GM12873 (cell line): ENCODE measurements at regions not wholly inside any gene's neighbourhood (a gene's known extent, or its start where the extent isn't known, plus 50 kb on each side); places are given as distances from the start of the nearest gene placed in this dataset.

Experiments
- TF ChIP-seq, protein P1 (sequence below): IDR thresholded peaks from 2 replicates; pipeline ENCODE4 v1.5.1; 2012; ENCODE audit warnings: low read depth, mild to moderate bottlenecking, moderate library complexity, low read length, control low read depth; ENCODE audit not compliant: insufficient read depth; ENCODE audit errors: missing control alignments

DNA sequence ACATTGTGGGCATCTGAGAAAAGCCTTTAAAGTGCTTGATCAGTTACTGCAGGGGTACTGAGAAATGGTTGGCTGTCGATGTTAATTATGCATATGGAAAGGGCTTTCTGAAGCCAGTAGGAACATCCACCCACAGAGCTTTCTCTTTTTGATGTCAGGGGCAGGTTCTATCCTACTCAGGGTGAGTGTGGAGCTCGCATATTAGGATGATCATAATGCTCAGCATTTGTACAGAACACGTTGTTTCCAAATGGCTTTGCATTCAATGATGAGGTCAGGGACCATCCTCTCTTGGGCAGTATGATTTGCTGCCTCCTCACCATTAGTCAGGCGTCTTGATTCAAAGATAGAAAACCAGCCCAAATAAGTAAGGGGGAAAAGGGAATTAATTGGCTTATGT, 141.9 kb downstream of the HMHB1 start:
- TF ChIP-seq, protein P1, sequence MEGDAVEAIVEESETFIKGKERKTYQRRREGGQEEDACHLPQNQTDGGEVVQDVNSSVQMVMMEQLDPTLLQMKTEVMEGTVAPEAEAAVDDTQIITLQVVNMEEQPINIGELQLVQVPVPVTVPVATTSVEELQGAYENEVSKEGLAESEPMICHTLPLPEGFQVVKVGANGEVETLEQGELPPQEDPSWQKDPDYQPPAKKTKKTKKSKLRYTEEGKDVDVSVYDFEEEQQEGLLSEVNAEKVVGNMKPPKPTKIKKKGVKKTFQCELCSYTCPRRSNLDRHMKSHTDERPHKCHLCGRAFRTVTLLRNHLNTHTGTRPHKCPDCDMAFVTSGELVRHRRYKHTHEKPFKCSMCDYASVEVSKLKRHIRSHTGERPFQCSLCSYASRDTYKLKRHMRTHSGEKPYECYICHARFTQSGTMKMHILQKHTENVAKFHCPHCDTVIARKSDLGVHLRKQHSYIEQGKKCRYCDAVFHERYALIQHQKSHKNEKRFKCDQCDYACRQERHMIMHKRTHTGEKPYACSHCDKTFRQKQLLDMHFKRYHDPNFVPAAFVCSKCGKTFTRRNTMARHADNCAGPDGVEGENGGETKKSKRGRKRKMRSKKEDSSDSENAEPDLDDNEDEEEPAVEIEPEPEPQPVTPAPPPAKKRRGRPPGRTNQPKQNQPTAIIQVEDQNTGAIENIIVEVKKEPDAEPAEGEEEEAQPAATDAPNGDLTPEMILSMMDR: no peak

DNA sequence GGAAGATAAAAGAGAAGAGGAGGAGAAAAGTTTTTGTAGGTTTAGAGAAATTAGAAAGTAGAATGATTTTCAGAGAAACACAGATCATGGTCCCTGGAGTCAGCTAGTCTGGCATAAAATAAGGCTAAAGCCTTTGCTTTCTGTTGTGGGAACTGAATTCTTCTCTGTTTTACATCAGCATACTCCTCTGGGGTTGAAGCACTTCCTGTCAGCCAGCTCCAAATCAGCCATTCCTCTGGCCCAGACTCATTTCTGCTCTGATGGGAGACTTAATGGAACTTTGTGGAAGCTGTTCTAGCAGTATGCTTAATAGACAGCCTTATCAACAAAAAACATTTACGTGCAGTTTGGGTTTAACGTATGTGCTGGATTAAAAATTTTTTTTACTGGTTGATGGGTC, 143.2 kb downstream of the HMHB1 start:
- TF ChIP-seq, protein P1: no peak

DNA sequence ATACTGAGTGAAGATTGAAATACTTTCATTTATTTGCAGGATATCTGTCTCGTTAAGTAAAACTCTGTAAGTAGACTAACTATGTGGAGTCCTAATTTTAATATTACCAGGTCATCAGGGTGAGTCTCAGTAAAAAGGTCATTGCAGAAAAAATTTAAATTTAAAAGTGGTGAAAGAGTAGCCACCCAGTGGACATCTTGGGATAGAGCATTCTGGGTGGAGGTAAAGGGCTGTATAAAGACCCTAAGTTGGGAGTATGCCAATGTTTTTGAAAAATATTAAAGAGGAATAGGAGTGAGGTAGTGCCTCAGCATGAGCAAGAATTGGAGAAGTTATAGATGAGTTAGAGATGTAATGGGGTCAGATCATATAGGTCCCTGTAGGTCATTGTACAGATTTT, 145.5 kb downstream of the HMHB1 start:
- TF ChIP-seq, protein P1: peak; percentile 31

DNA sequence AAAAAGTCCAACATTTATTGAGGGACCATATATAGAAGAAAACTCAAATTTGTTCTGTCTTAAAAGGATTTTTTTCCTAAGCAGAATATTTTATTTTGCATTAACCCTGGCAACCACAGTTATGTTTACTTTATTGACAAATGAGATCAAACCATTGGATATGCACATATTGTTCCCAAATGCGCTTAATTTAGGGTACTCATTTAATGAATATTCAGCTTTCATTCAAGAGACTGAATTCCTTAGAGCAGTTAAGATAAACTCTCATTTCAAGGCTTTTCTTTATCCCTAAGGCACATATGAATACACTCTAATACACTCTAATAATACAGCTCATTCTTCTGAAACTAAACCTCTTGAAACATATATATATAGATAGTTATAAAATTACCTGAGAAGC, 150.2 kb downstream of the HMHB1 start:
- TF ChIP-seq, protein P1: no peak

DNA sequence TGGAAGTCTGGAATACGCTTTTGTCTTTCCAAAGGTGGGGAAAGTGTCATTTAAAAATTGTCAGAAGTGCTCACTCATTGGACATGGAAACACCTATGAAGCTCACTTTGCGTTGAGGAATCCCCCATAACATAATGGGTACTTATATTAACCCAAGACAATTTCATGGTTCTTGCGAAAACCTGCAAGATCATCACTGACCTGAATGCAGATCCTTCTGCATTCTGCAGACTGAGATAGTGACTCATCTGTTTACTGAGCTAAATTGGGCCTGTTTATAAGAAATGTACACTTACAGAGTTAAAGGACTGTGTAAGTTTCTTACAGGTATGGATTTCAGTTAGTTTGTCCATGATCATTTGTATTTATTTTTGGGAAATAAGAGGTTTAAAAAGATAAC, 153.0 kb downstream of the HMHB1 start:
- TF ChIP-seq, protein P1: no peak

DNA sequence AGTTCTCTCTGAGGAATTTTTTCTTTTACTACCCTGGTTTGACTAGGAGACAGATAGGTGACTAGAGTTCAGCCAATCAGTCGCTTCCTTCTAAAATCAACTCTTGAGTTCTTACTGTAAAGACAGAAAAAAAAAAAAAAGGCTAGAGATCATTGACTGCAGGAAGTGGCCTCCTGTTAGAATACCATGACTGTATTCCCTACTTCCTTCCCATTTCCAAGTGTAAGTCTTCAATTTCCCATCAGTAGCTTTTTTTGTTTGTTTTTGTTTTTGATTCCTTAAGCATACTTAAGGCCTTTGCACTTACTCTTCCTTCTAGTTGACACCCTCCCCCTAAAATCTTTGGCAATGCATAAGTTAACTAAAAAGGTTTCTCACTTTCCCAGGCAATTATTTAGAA, 154.3 kb downstream of the HMHB1 start:
- TF ChIP-seq, protein P1: no peak

DNA sequence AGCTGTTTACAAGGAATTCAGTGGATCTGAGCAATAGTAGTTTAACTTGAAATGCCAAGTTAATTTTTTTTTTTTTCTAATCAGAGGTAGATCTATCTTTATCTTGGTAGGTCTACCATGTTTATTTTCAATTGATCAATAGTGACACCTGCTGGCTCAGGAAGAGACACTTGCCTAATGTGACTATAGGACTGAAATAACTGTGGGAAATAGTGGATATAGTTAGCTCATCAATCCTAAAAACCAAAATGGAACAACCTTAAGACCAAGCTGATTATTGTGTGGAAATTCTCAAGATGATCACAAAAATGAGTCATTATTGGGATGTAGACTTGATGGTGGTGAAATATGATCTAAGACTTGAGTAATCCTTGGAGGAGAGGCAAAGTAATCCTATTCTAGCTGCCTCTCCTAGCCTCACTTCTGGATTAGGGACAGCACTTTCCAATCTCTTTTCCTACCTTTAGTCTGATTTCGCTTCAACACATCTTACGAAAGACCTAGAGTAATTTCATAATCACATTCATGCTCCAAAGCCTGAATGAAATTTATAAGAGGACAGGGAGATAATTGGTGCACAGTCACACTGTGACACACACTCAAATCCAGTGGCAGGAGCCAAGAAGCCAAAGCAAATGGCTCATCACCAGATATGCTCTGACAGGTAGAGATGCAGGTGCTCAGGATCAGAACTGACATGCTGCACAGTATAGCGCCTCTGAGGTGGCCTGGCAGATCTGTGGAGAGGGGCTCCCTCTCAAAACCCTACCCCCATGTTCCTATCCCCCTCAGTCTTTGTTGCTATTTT, 156.3 kb downstream of the HMHB1 start:
- TF ChIP-seq, protein P1: peak; percentile 53

DNA sequence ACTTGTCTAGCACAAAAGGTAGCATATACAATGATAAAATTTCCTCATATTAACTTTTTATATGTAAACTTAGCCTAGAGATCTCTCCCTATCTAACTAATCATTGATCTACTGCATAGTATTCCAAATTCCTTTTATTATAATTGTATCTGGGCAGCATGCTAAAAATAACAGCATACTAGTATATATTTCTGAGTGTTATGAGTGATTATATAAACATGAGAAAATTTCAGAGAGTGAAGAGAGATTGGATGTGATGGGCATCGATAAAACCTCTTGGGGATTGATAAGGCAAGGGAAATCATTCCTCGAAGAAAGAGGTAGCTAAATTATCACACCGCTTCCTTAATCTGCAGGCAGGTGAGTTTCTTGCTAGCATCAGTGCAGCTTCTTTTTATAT, 158.2 kb downstream of the HMHB1 start:
- TF ChIP-seq, protein P1: no peak
